ENCODE measurements at regions not wholly inside any gene's neighbourhood (a gene's known extent, or its start where the extent isn't known, plus 50 kb on each side); places are given as distances from the start of the nearest gene placed in this dataset.

- TF ChIP-seq POLR2AphosphoS5 (IDR thresholded peaks at IDR 0.05), result no peak
- Histone ChIP-seq H3K27ac (no peak overlapping the region), H3K36me3 (no peaks in the 10 kb centered on the region), H3K9me3 (no peaks in the 10 kb centered on the region), H3K27me3 (no peaks in the 10 kb centered on the region), H3K4me3 (no peak overlapping the region), H3K4me1 (no peaks in the 10 kb centered on the region)
- 58 to 100% methylated on average over 1 of the region's 1 CpG for WGBS, 2 donors (ENCODE audit: low coverage in 1 of 2)
- no peak for ATAC-seq
Observed at GRCh38 chr21:25127007-25127406, 480.3 kb downstream of the MRPL39 start.

DNA sequence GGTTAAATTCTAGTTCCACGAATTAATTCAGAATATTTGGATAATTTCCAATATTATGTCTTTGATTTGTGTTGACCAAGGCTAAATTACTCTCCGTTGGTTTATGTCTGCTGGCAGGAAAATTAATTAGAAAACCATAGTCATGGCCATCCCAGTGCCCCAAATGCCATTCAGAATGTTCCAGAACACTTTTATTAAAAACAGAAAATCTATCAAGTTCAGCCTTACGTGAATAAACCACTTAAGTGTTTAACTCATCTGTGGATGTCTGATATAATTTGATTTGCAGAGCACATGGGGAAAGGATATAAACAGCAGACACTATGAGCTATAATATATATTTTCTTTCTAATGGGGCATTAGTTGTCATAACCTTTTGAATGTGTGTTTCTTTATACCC, 480.7 kb downstream of the MRPL39 start:
- Histone ChIP-seq H3K36me3 (no peaks in the 10 kb centered on the region), H3K4me3 (no peak overlapping the region), H3K27me3 (no peaks in the 10 kb centered on the region), H3K27ac (no peak overlapping the region), H3K9me3 (no peaks in the 10 kb centered on the region), H3K4me1 (no peaks in the 10 kb centered on the region)
- TF ChIP-seq EP300 (IDR thresholded peaks at IDR 0.05), result no peak
- no peak for TF ChIP-seq CTCF (IDR thresholded peaks at IDR 0.05)
- no peak for TF ChIP-seq POLR2A (IDR thresholded peaks at IDR 0.05)
- no peak for TF ChIP-seq POLR2AphosphoS5 (IDR thresholded peaks at IDR 0.05)
- WGBS, 2 donors (ENCODE audit: low coverage in 1 of 2), result 23 to 42% methylated on average over 3 of the region's 3 CpGs
- no peak for ATAC-seq

DNA sequence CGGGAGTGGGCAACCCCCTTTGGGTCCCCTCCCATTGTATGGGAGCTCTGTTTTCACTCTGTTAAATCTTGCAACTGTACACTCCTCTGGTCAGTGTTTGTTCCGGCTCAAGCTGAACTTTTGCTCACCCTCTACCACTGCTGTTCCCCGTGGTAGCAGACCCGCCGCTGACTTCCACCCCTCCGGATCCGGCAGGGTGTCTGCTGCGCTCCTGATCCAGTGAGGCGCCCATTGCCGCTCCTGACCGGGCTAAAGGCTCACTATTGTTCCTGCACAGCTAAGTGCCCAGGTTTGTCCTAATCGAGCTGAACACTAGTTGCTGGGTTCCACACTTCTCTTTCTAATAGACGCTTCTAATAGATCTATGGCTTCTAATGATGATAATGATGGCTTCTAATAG, 488.6 kb downstream of the MRPL39 start:
- no peak for TF ChIP-seq EP300 (IDR thresholded peaks at IDR 0.05)
- TF ChIP-seq POLR2AphosphoS5 (IDR thresholded peaks at IDR 0.05), result no peak
- TF ChIP-seq CTCF (IDR thresholded peaks at IDR 0.05), result no peak
- TF ChIP-seq POLR2A (IDR thresholded peaks at IDR 0.05), result no peak
- Histone ChIP-seq H3K27me3 (no peaks in the 10 kb centered on the region), H3K27ac (no peak overlapping the region), H3K9me3 (no peaks in the 10 kb centered on the region), H3K4me3 (no peak overlapping the region), H3K4me1 (peaks cover 0 to 4% (median 0%) of the 10 kb centered on the region in 3 donors), H3K36me3 (no peaks in the 10 kb centered on the region)
- no peak for ATAC-seq
- WGBS, 2 donors (ENCODE audit: low coverage in 1 of 2), result 84 to 100% methylated on average over 1 to 5 of the region's 13 CpGs

GRCh38 chr21:25115021-25115420, 492.3 kb downstream of the MRPL39 start:
- H3K9me3 ChIP-seq, result no peaks in the 10 kb centered on the region
- no peak for TF ChIP-seq POLR2AphosphoS5 (IDR thresholded peaks at IDR 0.05)
- TF ChIP-seq CTCF (IDR thresholded peaks at IDR 0.05), result no peak
- TF ChIP-seq EP300 (IDR thresholded peaks at IDR 0.05), result no peak
- ATAC-seq, result no peak
- no peaks in the 10 kb centered on the region for H3K27me3 ChIP-seq
- H3K36me3 ChIP-seq, result no peaks in the 10 kb centered on the region
- no peak overlapping the region for H3K4me3 ChIP-seq
- H3K4me1 ChIP-seq, result peaks cover 0 to 4% (median 0%) of the 10 kb centered on the region in 3 donors
- WGBS, 2 donors (ENCODE audit: low coverage in 1 of 2), result 58 to 88% methylated on average over 1 of the region's 1 CpG
- H3K27ac ChIP-seq, result no peak overlapping the region

DNA sequence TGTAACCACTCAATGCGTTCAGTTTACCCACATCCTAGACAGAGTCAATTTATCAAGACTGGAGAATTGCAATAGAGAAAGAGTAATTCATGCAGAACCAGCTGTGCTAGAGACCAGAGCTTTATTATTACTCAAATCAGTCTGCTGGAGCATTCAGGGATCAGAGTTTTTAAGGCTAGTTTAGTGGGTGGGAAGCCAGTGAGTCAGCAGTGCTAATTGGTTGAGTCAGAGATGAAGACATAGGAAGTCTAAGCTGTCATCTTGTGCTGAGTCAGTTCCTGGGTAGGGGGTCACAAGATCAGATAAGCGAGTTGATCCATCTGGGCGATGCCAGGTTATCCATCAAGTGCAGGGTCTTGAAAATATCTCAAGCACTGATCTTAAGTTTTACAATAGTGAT, 499.6 kb downstream of the MRPL39 start:
- TF ChIP-seq POLR2AphosphoS5 (IDR thresholded peaks at IDR 0.05) (no peak), CTCF (IDR thresholded peaks at IDR 0.05) (no peak), POLR2A (IDR thresholded peaks at IDR 0.05) (no peak), EP300 (IDR thresholded peaks at IDR 0.05) (no peak)
- WGBS, 2 donors (ENCODE audit: low coverage in 1 of 2), result 17 to 71% methylated on average over 1 to 2 of the region's 3 CpGs
- Histone ChIP-seq H3K4me3 (no peak overlapping the region), H3K27ac (no peak overlapping the region), H3K36me3 (no peaks in the 10 kb centered on the region), H3K9me3 (no peaks in the 10 kb centered on the region), H3K4me1 (no peaks in the 10 kb centered on the region), H3K27me3 (no peaks in the 10 kb centered on the region)
- no peak for ATAC-seq
